Frontal cortex (tissue), 3 donors: ENCODE measurements at regions not wholly inside any gene's neighbourhood (a gene's known extent, or its start where the extent isn't known, plus 50 kb on each side); places are given as distances from the start of the nearest gene placed in this dataset.

ENCODE experiments used
- DNase-seq, 2 donors: peaks; one replicate each; pipeline ENCODE4 v3.0.0; 2012; ENCODE audit warnings: low spot score in 2 of 2
- FAIRE-seq: peaks from 2 replicates; lab custom pipeline; 2012; peaks lifted over from hg19 to GRCh38; lab: Jason Lieb, UNC
- donor health status: control.
- donor health status: control.
- donor health status: control.

GRCh38 chr7:25615593-25615992, 387.3 kb upstream of the NPVF start:
- DNase-seq (no peak), FAIRE-seq (no peak)

GRCh38 chr7:25617214-25617613, 388.9 kb upstream of the NPVF start:
- no peak for DNase-seq
- FAIRE-seq, result no peak

GRCh38 chr7:25617673-25618072, 389.4 kb upstream of the NPVF start:
- FAIRE-seq, result no peak

GRCh38 chr7:25619381-25619780, 391.1 kb upstream of the NPVF start:
- DNase-seq (no peak), FAIRE-seq (no peak)

More at GRCh38 chr7:25617673-25618072, 389.4 kb upstream of the NPVF start:
- no peak for DNase-seq

- FAIRE-seq (no peak), DNase-seq (no peak)
Observed at GRCh38 chr7:25619963-25620799, 391.9 kb upstream of the NPVF start.

- FAIRE-seq (no peak), DNase-seq (no peak)
Observed at GRCh38 chr7:25621993-25622392, 393.7 kb upstream of the NPVF start.

- FAIRE-seq (no peak), DNase-seq (no peak)
Observed at GRCh38 chr7:25622695-25623094, 394.4 kb upstream of the NPVF start.

- FAIRE-seq, result no peak
Observed at GRCh38 chr7:25624051-25624450, 395.8 kb upstream of the NPVF start.

GRCh38 chr7:25624833-25625232, 396.5 kb upstream of the NPVF start:
- FAIRE-seq (no peak), DNase-seq (no peak)

More at GRCh38 chr7:25624051-25624450, 395.8 kb upstream of the NPVF start:
- DNase-seq, result no peak

GRCh38 chr7:25625306-25625992, 397.2 kb upstream of the NPVF start:
- DNase-seq, result no peak
- FAIRE-seq, result no peak

- DNase-seq (no peak), FAIRE-seq (no peak)
Observed at GRCh38 chr7:25626451-25627131, 398.3 kb upstream of the NPVF start.

- FAIRE-seq, result no peak
- no peak for DNase-seq
Observed at GRCh38 chr7:25628446-25628845, 400.2 kb upstream of the NPVF start.

- no peak for DNase-seq
- FAIRE-seq, result no peak
Observed at GRCh38 chr7:25632616-25633015, 404.3 kb upstream of the NPVF start.

- no peak for FAIRE-seq
- no peak for DNase-seq
Observed at GRCh38 chr7:25633426-25634036, 405.2 kb upstream of the NPVF start.

- no peak for FAIRE-seq
Observed at GRCh38 chr7:25636168-25636567, 407.9 kb upstream of the NPVF start.

GRCh38 chr7:25636871-25637283, 408.6 kb upstream of the NPVF start:
- DNase-seq (no peak), FAIRE-seq (no peak)

More at GRCh38 chr7:25636168-25636567, 407.9 kb upstream of the NPVF start:
- no peak for DNase-seq

GRCh38 chr7:25638068-25638467, 409.8 kb upstream of the NPVF start:
- FAIRE-seq (no peak), DNase-seq (no peak)

GRCh38 chr7:25638590-25639244, 410.4 kb upstream of the NPVF start:
- FAIRE-seq, result no peak
- DNase-seq, result no peak

GRCh38 chr7:25642849-25643248, 414.6 kb upstream of the NPVF start:
- FAIRE-seq (no peak), DNase-seq (no peak)

- DNase-seq (no peak), FAIRE-seq (no peak)
Observed at GRCh38 chr7:25643286-25643685, 415.0 kb upstream of the NPVF start.
